ENCODE measurements at regions not wholly inside any gene's neighbourhood (a gene's known extent, or its start where the extent isn't known, plus 50 kb on each side); places are given as distances from the start of the nearest gene placed in this dataset.

- no peaks in the 10 kb centered on the region for H3K4me1 ChIP-seq (ENCODE audit: insufficient read depth, low read length)
- no peak overlapping the region for H4K8ac ChIP-seq (replicated peaks; ENCODE audit: insufficient read length, low read depth, low read length)
- WGBS (ENCODE audit: extremely low coverage, insufficient read length, low lambda C conversion rate): no CpG with 5 or more reads among the region's 3 CpGs
- no peak for DNase-seq
- H2AFZ ChIP-seq (ENCODE audit: low read length): no peak overlapping the region
- no peaks in the 10 kb centered on the region for H3K23me2 ChIP-seq (ENCODE audit: insufficient read length, low read depth, low read length, poor library complexity, severe bottlenecking)
- H3K56ac ChIP-seq (ENCODE audit: insufficient read length, low read depth, low read length): no peak overlapping the region
- H3K9me3 ChIP-seq (ENCODE audit: control insufficient read depth, low read depth, low read length): no peaks in the 10 kb centered on the region
- no peak overlapping the region for H3K4me2 ChIP-seq (ENCODE audit: insufficient read depth, insufficient read length, low read length)
- H2BK15ac ChIP-seq (ENCODE audit: low read depth, low read length): no peak overlapping the region
- no peak overlapping the region for H4K91ac ChIP-seq (ENCODE audit: insufficient read length, low read depth, low read length)
- H3K9me3 Mint-ChIP-seq: no peaks in the 10 kb centered on the region
- no peak overlapping the region for H2BK12ac ChIP-seq (ENCODE audit: insufficient read length, low read depth, low read length)
- H3K14ac ChIP-seq (ENCODE audit: insufficient read depth, low read length): no peak overlapping the region
- H4K5ac ChIP-seq (ENCODE audit: insufficient read length, low read depth, low read length): no peak overlapping the region
- H3K4me3 Mint-ChIP-seq: no peak overlapping the region
- no peak overlapping the region for H3K27ac ChIP-seq (ENCODE audit: insufficient read length, low read depth, low read length)
- no peak overlapping the region for H2BK20ac ChIP-seq (ENCODE audit: low read depth, low read length, poor library complexity, severe bottlenecking)
- no peaks in the 10 kb centered on the region for H4K20me1 ChIP-seq (ENCODE audit: control insufficient read depth, insufficient read depth, insufficient read length)
- no peaks in the 10 kb centered on the region for H3K79me1 ChIP-seq (ENCODE audit: insufficient read depth, low read depth, low read length, poor library complexity, severe bottlenecking)
- H3K4ac ChIP-seq (ENCODE audit: low read depth, low read length): no peak overlapping the region
- H2AK5ac ChIP-seq (ENCODE audit: insufficient read length, low read length): no peak overlapping the region
- no peak overlapping the region for H2BK120ac ChIP-seq (ENCODE audit: low read depth, low read length, poor library complexity, severe bottlenecking)
- no peak for TF ChIP-seq CTCF (conservative IDR thresholded peaks at IDR 0.05)
- H3K27me3 ChIP-seq (ENCODE audit: insufficient read depth, low read length): no peaks in the 10 kb centered on the region
- H3K79me2 ChIP-seq (ENCODE audit: insufficient read depth, low read length): no peaks in the 10 kb centered on the region
- peaks cover 0 to 2% (median 0%) of the 10 kb centered on the region in 3 experiments; a peak in 2 of 7 replicates for H3K36me3 Mint-ChIP-seq (ENCODE audit: insufficient read depth in 1 of 3, low read depth in 3 of 3)
- H3K27me3 Mint-ChIP-seq (ENCODE audit: low read depth): no peaks in the 10 kb centered on the region; the same call in none of the 2 replicates
- H2BK5ac ChIP-seq (ENCODE audit: insufficient read length, low read length): no peak overlapping the region
- H3T11ph ChIP-seq (ENCODE audit: low read length): no peak overlapping the region
- H3K18ac ChIP-seq (ENCODE audit: insufficient read length, low read depth, low read length): no peak overlapping the region
- H3K27ac Mint-ChIP-seq: no peak overlapping the region
- peaks cover 0 to 12% of the 10 kb centered on the region in 2 experiments; a peak in 2 of 4 replicates for H3K4me1 Mint-ChIP-seq
- H3K23ac ChIP-seq (ENCODE audit: insufficient read length, low read depth, low read length): no peak overlapping the region
- H3K9ac ChIP-seq (ENCODE audit: extremely low read depth, insufficient read length, low read length): no peak overlapping the region
Measured at GRCh38 chr2:106965611-106966010, 79.6 kb upstream of the ST6GAL2 start.

All from H9 (cell line).